ENCODE measurements at regions not wholly inside any gene's neighbourhood (a gene's known extent, or its start where the extent isn't known, plus 50 kb on each side); places are given as distances from the start of the nearest gene placed in this dataset.

DNA sequence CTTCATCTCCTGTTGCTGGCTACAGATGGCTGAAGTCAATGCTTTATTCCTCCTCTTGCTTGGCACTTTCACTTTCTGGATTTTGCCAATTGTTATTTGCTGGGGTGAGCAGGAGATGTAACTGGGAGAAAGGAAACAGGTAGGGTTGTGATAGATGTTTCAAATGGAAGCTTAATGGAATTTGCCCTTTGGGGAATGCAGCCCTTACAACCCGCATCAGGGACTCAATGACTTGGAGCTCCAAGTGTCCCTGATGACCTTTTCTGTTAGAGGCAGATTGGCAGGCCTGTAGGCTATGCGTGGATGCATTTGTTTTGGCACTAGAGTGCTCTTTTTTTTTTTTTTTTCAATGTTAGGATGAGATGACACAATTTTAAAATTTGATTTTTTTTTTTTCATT is 219.9 kb upstream of the GLRA1 start:
- Histone ChIP-seq H3K4me3 (replicated peaks in 1 of 2; ENCODE audit: low read depth in 1 of 2, low read length in 2 of 2) (no peak overlapping the region), H3K27ac (ENCODE audit: low read depth, low read length) (no peak overlapping the region), H3K4me2 (ENCODE audit: low read length) (no peak overlapping the region), H3K27me3 (ENCODE audit: insufficient read depth, low read length) (peaks cover 29% of the 10 kb centered on the region), H3K79me2 (ENCODE audit: insufficient read depth, low read length) (no peaks in the 10 kb centered on the region), H3K9me3 (ENCODE audit: control insufficient read depth in 1 of 2, insufficient read depth in 1 of 2, low read depth in 1 of 2, low read length in 2 of 2) (no peaks in the 10 kb centered on the region), H3K9me2 (ENCODE audit: insufficient read depth) (no peaks in the 10 kb centered on the region), H4K20me1 (ENCODE audit: insufficient read depth) (no peaks in the 10 kb centered on the region), H3K4me1 (ENCODE audit: control insufficient read depth in 1 of 2, insufficient read depth in 2 of 2, low read length in 2 of 2) (no peaks in the 10 kb centered on the region), H3K9ac (ENCODE audit: low read length) (no peak overlapping the region), H3K36me3 (ENCODE audit: control insufficient read depth in 1 of 2, insufficient read depth in 2 of 2, low read length in 2 of 2) (no peaks in the 10 kb centered on the region), H2AFZ (ENCODE audit: low read depth, low read length, poor library complexity, severe bottlenecking) (no peak overlapping the region)
- POLR2A ChIA-PET, result no interaction called here
- CTCF ChIA-PET, result interaction anchor here (2.8 kb wide), 1 partner anchor 319 kb away, joined by 70 read pairs; no protein-coding TSS in a partner anchor
- intact Hi-C loops (cut with micrococcal nuclease), result loop anchor here (10.0 kb wide), 1 partner anchor 360 kb away; no protein-coding TSS in a partner anchor
- ATAC-seq (no peak), DNase-seq (ENCODE audit: low read depth, low spot score) (no peak)
- BruUV-seq (replicated peaks), result no TSS peak
- RAD21 ChIA-PET (ENCODE audit: low non-redundant PET in 1 of 2, low total read pairs in 2 of 2, uncharacterized antibody in 2 of 2, unreplicated experiment in 2 of 2), result no interaction called here
- TF ChIP-seq SIN3A (IDR thresholded peaks at IDR 0.05; ENCODE audit: low read depth) (no peak), TCF7L2 (IDR thresholded peaks at IDR 0.05; ENCODE audit: borderline replicate concordance, extremely low read depth, insufficient read depth, insufficient read length) (no peak), REST (IDR thresholded peaks at IDR 0.05; ENCODE audit: low read depth) (no peak), ZNF274 (IDR thresholded peaks at IDR 0.05; ENCODE audit: low read depth, low read length) (no peak), SP1 (IDR thresholded peaks at IDR 0.05; ENCODE audit: low read depth) (no peak)

DNA sequence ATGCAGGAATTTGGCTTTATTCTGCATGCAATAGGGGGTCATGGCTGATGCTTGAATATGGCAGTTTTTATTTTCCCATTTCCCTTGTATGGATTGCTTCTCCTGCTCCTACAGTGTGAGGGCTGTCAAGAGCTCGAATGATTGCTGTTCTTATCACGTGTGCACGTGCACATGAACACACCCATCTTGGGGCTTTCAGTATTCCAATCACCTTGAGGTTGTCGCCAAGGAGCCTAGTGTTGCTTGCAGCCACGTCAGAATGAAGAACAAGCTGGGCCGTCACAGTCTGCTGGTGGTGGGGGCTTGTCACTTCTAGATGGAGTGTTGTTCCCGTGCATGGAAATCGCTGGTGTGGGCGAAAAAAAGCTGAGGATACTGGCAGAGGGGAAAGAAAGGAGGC is 219.4 kb upstream of the GLRA1 start:
- Histone ChIP-seq H3K36me3 (ENCODE audit: control insufficient read depth in 1 of 2, insufficient read depth in 2 of 2, low read length in 2 of 2) (no peaks in the 10 kb centered on the region), H3K4me3 (replicated peaks in 1 of 2; ENCODE audit: low read depth in 1 of 2, low read length in 2 of 2) (no peak overlapping the region), H3K4me1 (ENCODE audit: control insufficient read depth in 1 of 2, insufficient read depth in 2 of 2, low read length in 2 of 2) (no peaks in the 10 kb centered on the region), H3K9ac (ENCODE audit: low read length) (no peak overlapping the region), H4K20me1 (ENCODE audit: insufficient read depth) (no peaks in the 10 kb centered on the region), H2AFZ (ENCODE audit: low read depth, low read length, poor library complexity, severe bottlenecking) (no peak overlapping the region), H3K9me3 (ENCODE audit: control insufficient read depth in 1 of 2, insufficient read depth in 1 of 2, low read depth in 1 of 2, low read length in 2 of 2) (no peaks in the 10 kb centered on the region), H3K27ac (ENCODE audit: low read depth, low read length) (no peak overlapping the region), H3K4me2 (ENCODE audit: low read length) (no peak overlapping the region), H3K9me2 (ENCODE audit: insufficient read depth) (no peaks in the 10 kb centered on the region), H3K27me3 (ENCODE audit: insufficient read depth, low read length) (peaks cover 27% of the 10 kb centered on the region), H3K79me2 (ENCODE audit: insufficient read depth, low read length) (no peaks in the 10 kb centered on the region)
- no TSS peak for BruUV-seq (replicated peaks)
- ChIA-PET CTCF (interaction anchor here (0.9 to 2.8 kb wide), 2 partner anchors 319 to 321 kb away, joined by 3 to 70 read pairs; no protein-coding TSS in a partner anchor), RAD21 (ENCODE audit: low non-redundant PET in 1 of 2, low total read pairs in 2 of 2, uncharacterized antibody in 2 of 2, unreplicated experiment in 2 of 2) (no interaction called here), POLR2A (no interaction called here)
- DNase-seq (ENCODE audit: low read depth, low spot score) (no peak), ATAC-seq (no peak)
- intact Hi-C loops (cut with micrococcal nuclease), result loop anchor here (10.0 kb wide), 1 partner anchor 361 kb away; no protein-coding TSS in a partner anchor
- TF ChIP-seq CTCF (IDR thresholded peaks at IDR 0.05 in 2 of 3, conservative IDR thresholded peaks at IDR 0.05 in 1 of 3; ENCODE audit: borderline replicate concordance in 1 of 3, insufficient read depth in 1 of 3, low read depth in 2 of 3, low read length in 2 of 3), result no peak
- no peak for TF ChIP-seq JUND (IDR thresholded peaks at IDR 0.05)
- TF ChIP-seq SP1 (IDR thresholded peaks at IDR 0.05; ENCODE audit: low read depth), result no peak
- TF ChIP-seq ZBTB33 (IDR thresholded peaks at IDR 0.05; ENCODE audit: extremely low read depth, insufficient replicate concordance, low read length), result no peak
- TF ChIP-seq CBX3 (IDR thresholded peaks at IDR 0.05; ENCODE audit: low read depth), result no peak
- no peak for TF ChIP-seq POLR2A (IDR thresholded peaks at IDR 0.05; ENCODE audit: borderline replicate concordance, extremely low read depth, insufficient read depth, insufficient read length)
- TF ChIP-seq SRF (IDR thresholded peaks at IDR 0.05; ENCODE audit: low read depth), result no peak

Measured in HCT116 (cell line).